ENCODE measurements at regions not wholly inside any gene's neighbourhood (a gene's known extent, or its start where the extent isn't known, plus 50 kb on each side); places are given as distances from the start of the nearest gene placed in this dataset.

- DNase-seq (ENCODE audit: low read depth in 6 of 9, low spot score in 9 of 9): no peak
- 95% methylated on average over 1 of the region's 1 CpG for WGBS
- Histone ChIP-seq H3K27ac (ENCODE audit: low read depth in 1 of 2, low read length in 1 of 2) (no peak overlapping the region), H3K36me3 (ENCODE audit: control insufficient read depth in 2 of 2, insufficient read depth in 2 of 2, low read length in 1 of 2) (no peaks in the 10 kb centered on the region), H3K27me3 (ENCODE audit: control insufficient read depth in 2 of 2, insufficient read depth in 1 of 2, low read length in 1 of 2) (no peaks in the 10 kb centered on the region), H3K4me3 (ENCODE audit: low read length in 2 of 2) (no peak overlapping the region), H3K9me3 (ENCODE audit: control insufficient read depth in 2 of 2, insufficient read depth in 1 of 2, low read length in 1 of 2) (no peaks in the 10 kb centered on the region), H3K4me1 (ENCODE audit: control insufficient read depth in 2 of 2, insufficient read depth in 2 of 2, low read length in 2 of 2) (peaks cover 8 to 10% of the 10 kb centered on the region in 2 donors)
These were observed 67.1 kb upstream of the AKAP13 start for GRCh38 chr15:85313339-85313738.

GRCh38 chr15:85314146-85314545 lies 66.3 kb upstream of the AKAP13 start:
- H3K4me1 ChIP-seq (ENCODE audit: control insufficient read depth in 2 of 2, insufficient read depth in 2 of 2, low read length in 2 of 2): peaks cover 8 to 10% of the 10 kb centered on the region in 2 donors
- WGBS: 98% methylated on average over 3 of the region's 3 CpGs
- H3K36me3 ChIP-seq (ENCODE audit: control insufficient read depth in 2 of 2, insufficient read depth in 2 of 2, low read length in 1 of 2): no peaks in the 10 kb centered on the region
- no peaks in the 10 kb centered on the region for H3K27me3 ChIP-seq (ENCODE audit: control insufficient read depth in 2 of 2, insufficient read depth in 1 of 2, low read length in 1 of 2)
- no peak overlapping the region for H3K27ac ChIP-seq (ENCODE audit: low read depth in 1 of 2, low read length in 1 of 2)
- no peak overlapping the region for H3K4me3 ChIP-seq (ENCODE audit: low read length in 2 of 2)
- no peak for DNase-seq (ENCODE audit: low read depth in 6 of 9, low spot score in 9 of 9)
- H3K9me3 ChIP-seq (ENCODE audit: control insufficient read depth in 2 of 2, insufficient read depth in 1 of 2, low read length in 1 of 2): no peaks in the 10 kb centered on the region

- H3K36me3 ChIP-seq (ENCODE audit: control insufficient read depth in 2 of 2, insufficient read depth in 2 of 2, low read length in 1 of 2): no peaks in the 10 kb centered on the region
- H3K9me3 ChIP-seq (ENCODE audit: control insufficient read depth in 2 of 2, insufficient read depth in 1 of 2, low read length in 1 of 2): no peaks in the 10 kb centered on the region
- H3K27me3 ChIP-seq (ENCODE audit: control insufficient read depth in 2 of 2, insufficient read depth in 1 of 2, low read length in 1 of 2): no peaks in the 10 kb centered on the region
- H3K4me1 ChIP-seq (ENCODE audit: control insufficient read depth in 2 of 2, insufficient read depth in 2 of 2, low read length in 2 of 2): peaks cover 8 to 10% of the 10 kb centered on the region in 2 donors
- no peak for DNase-seq (ENCODE audit: low read depth in 6 of 9, low spot score in 9 of 9)
- 95% methylated on average over 4 of the region's 4 CpGs for WGBS
- H3K4me3 ChIP-seq (ENCODE audit: low read length in 2 of 2): no peak overlapping the region
- no peak overlapping the region for H3K27ac ChIP-seq (ENCODE audit: low read depth in 1 of 2, low read length in 1 of 2)
These were observed 65.8 kb upstream of the AKAP13 start for GRCh38 chr15:85314633-85315032.

- no peaks in the 10 kb centered on the region for H3K36me3 ChIP-seq (ENCODE audit: control insufficient read depth in 2 of 2, insufficient read depth in 2 of 2, low read length in 1 of 2)
- no peak overlapping the region for H3K4me3 ChIP-seq (ENCODE audit: low read length in 2 of 2)
- no peaks in the 10 kb centered on the region for H3K9me3 ChIP-seq (ENCODE audit: control insufficient read depth in 2 of 2, insufficient read depth in 1 of 2, low read length in 1 of 2)
- H3K27ac ChIP-seq (ENCODE audit: low read depth in 1 of 2, low read length in 1 of 2): peak overlapping the region in 1 of 2 donors; percentile 20
- DNase-seq (ENCODE audit: low read depth in 6 of 9, low spot score in 9 of 9): peak in 3 of 9 donors; percentile 19 to 62 (median 39)
- 43% methylated on average over 8 of the region's 8 CpGs for WGBS
- peaks cover 8 to 10% of the 10 kb centered on the region in 2 donors for H3K4me1 ChIP-seq (ENCODE audit: control insufficient read depth in 2 of 2, insufficient read depth in 2 of 2, low read length in 2 of 2)
- no peaks in the 10 kb centered on the region for H3K27me3 ChIP-seq (ENCODE audit: control insufficient read depth in 2 of 2, insufficient read depth in 1 of 2, low read length in 1 of 2)
These were observed 64.0 kb upstream of the AKAP13 start for GRCh38 chr15:85316244-85316934.

- H3K27me3 ChIP-seq (ENCODE audit: control insufficient read depth in 2 of 2, insufficient read depth in 1 of 2, low read length in 1 of 2): no peaks in the 10 kb centered on the region
- DNase-seq (ENCODE audit: low read depth in 6 of 9, low spot score in 9 of 9): no peak
- H3K4me3 ChIP-seq (ENCODE audit: low read length in 2 of 2): no peak overlapping the region
- no peak overlapping the region for H3K27ac ChIP-seq (ENCODE audit: low read depth in 1 of 2, low read length in 1 of 2)
- 75% methylated on average over 2 of the region's 2 CpGs for WGBS
- H3K36me3 ChIP-seq (ENCODE audit: control insufficient read depth in 2 of 2, insufficient read depth in 2 of 2, low read length in 1 of 2): no peaks in the 10 kb centered on the region
- no peaks in the 10 kb centered on the region for H3K9me3 ChIP-seq (ENCODE audit: control insufficient read depth in 2 of 2, insufficient read depth in 1 of 2, low read length in 1 of 2)
- peaks cover 8 to 10% of the 10 kb centered on the region in 2 donors for H3K4me1 ChIP-seq (ENCODE audit: control insufficient read depth in 2 of 2, insufficient read depth in 2 of 2, low read length in 2 of 2)
These were observed 62.2 kb upstream of the AKAP13 start for GRCh38 chr15:85318048-85318731.

- 83% methylated on average over 2 of the region's 2 CpGs for WGBS
These were observed 61.7 kb upstream of the AKAP13 start for GRCh38 chr15:85318732-85319076.

GRCh38 chr15:85324202-85324601 lies 56.2 kb upstream of the AKAP13 start:
- no peak for DNase-seq (ENCODE audit: low read depth in 6 of 9, low spot score in 9 of 9)
- WGBS: 46% methylated on average over 2 of the region's 2 CpGs

More at GRCh38 chr15:85318732-85319076, 61.7 kb upstream of the AKAP13 start:
- no peak for DNase-seq (ENCODE audit: low read depth in 6 of 9, low spot score in 9 of 9)
- no peak overlapping the region for H3K27ac ChIP-seq (ENCODE audit: low read depth in 1 of 2, low read length in 1 of 2)
- H3K36me3 ChIP-seq (ENCODE audit: control insufficient read depth in 2 of 2, insufficient read depth in 2 of 2, low read length in 1 of 2): no peaks in the 10 kb centered on the region
- no peak overlapping the region for H3K4me3 ChIP-seq (ENCODE audit: low read length in 2 of 2)
- H3K4me1 ChIP-seq (ENCODE audit: control insufficient read depth in 2 of 2, insufficient read depth in 2 of 2, low read length in 2 of 2): peaks cover 8 to 10% of the 10 kb centered on the region in 2 donors
- H3K27me3 ChIP-seq (ENCODE audit: control insufficient read depth in 2 of 2, insufficient read depth in 1 of 2, low read length in 1 of 2): no peaks in the 10 kb centered on the region
- H3K9me3 ChIP-seq (ENCODE audit: control insufficient read depth in 2 of 2, insufficient read depth in 1 of 2, low read length in 1 of 2): no peaks in the 10 kb centered on the region

GRCh38 chr15:85325834-85326233 lies 54.6 kb upstream of the AKAP13 start:
- no peak overlapping the region for H3K27ac ChIP-seq (ENCODE audit: low read depth in 1 of 2, low read length in 1 of 2)
- H3K9me3 ChIP-seq (ENCODE audit: control insufficient read depth in 2 of 2, insufficient read depth in 1 of 2, low read length in 1 of 2): peaks cover 1 to 2% of the 10 kb centered on the region in 2 donors
- H3K4me1 ChIP-seq (ENCODE audit: control insufficient read depth in 2 of 2, insufficient read depth in 2 of 2, low read length in 2 of 2): peaks cover 5 to 16% of the 10 kb centered on the region in 2 donors
- DNase-seq (ENCODE audit: low read depth in 6 of 9, low spot score in 9 of 9): no peak
- H3K4me3 ChIP-seq (ENCODE audit: low read length in 2 of 2): no peak overlapping the region
- no peaks in the 10 kb centered on the region for H3K27me3 ChIP-seq (ENCODE audit: control insufficient read depth in 2 of 2, insufficient read depth in 1 of 2, low read length in 1 of 2)
- H3K36me3 ChIP-seq (ENCODE audit: control insufficient read depth in 2 of 2, insufficient read depth in 2 of 2, low read length in 1 of 2): no peaks in the 10 kb centered on the region
- WGBS: 98% methylated on average over 2 of the region's 2 CpGs

More at GRCh38 chr15:85324202-85324601, 56.2 kb upstream of the AKAP13 start:
- H3K9me3 ChIP-seq (ENCODE audit: control insufficient read depth in 2 of 2, insufficient read depth in 1 of 2, low read length in 1 of 2): no peaks in the 10 kb centered on the region
- no peaks in the 10 kb centered on the region for H3K27me3 ChIP-seq (ENCODE audit: control insufficient read depth in 2 of 2, insufficient read depth in 1 of 2, low read length in 1 of 2)
- no peak overlapping the region for H3K27ac ChIP-seq (ENCODE audit: low read depth in 1 of 2, low read length in 1 of 2)
- H3K4me1 ChIP-seq (ENCODE audit: control insufficient read depth in 2 of 2, insufficient read depth in 2 of 2, low read length in 2 of 2): no peaks in the 10 kb centered on the region
- no peaks in the 10 kb centered on the region for H3K36me3 ChIP-seq (ENCODE audit: control insufficient read depth in 2 of 2, insufficient read depth in 2 of 2, low read length in 1 of 2)
- H3K4me3 ChIP-seq (ENCODE audit: low read length in 2 of 2): no peak overlapping the region

- H3K4me3 ChIP-seq (ENCODE audit: low read length in 2 of 2): no peak overlapping the region
- peaks cover 10 to 21% of the 10 kb centered on the region in 2 donors for H3K4me1 ChIP-seq (ENCODE audit: control insufficient read depth in 2 of 2, insufficient read depth in 2 of 2, low read length in 2 of 2)
- H3K27me3 ChIP-seq (ENCODE audit: control insufficient read depth in 2 of 2, insufficient read depth in 1 of 2, low read length in 1 of 2): no peaks in the 10 kb centered on the region
- no peak for DNase-seq (ENCODE audit: low read depth in 6 of 9, low spot score in 9 of 9)
- peaks cover 1 to 6% of the 10 kb centered on the region in 2 donors for H3K9me3 ChIP-seq (ENCODE audit: control insufficient read depth in 2 of 2, insufficient read depth in 1 of 2, low read length in 1 of 2)
- no peaks in the 10 kb centered on the region for H3K36me3 ChIP-seq (ENCODE audit: control insufficient read depth in 2 of 2, insufficient read depth in 2 of 2, low read length in 1 of 2)
- H3K27ac ChIP-seq (ENCODE audit: low read depth in 1 of 2, low read length in 1 of 2): no peak overlapping the region
These were observed 54.1 kb upstream of the AKAP13 start for GRCh38 chr15:85326291-85326690.

Data from thymus (tissue), 11 donors.